ENCODE measurements at regions not wholly inside any gene's neighbourhood (a gene's known extent, or its start where the extent isn't known, plus 50 kb on each side); places are given as distances from the start of the nearest gene placed in this dataset.

GRCh38 chr3:965826-966225 is 127.0 kb upstream of the CNTN6 start:
- TF ChIP-seq KDM1A (IDR thresholded peaks at IDR 0.05; ENCODE audit: low read depth), result no peak
- TF ChIP-seq BHLHE40 (IDR thresholded peaks at IDR 0.05; ENCODE audit: low read depth, low read length), result no peak
- no peak for TF ChIP-seq SREBF2 (IDR thresholded peaks at IDR 0.05)
- no peak for TF ChIP-seq RAD21 (conservative IDR thresholded peaks at IDR 0.05 in 1 of 2, IDR thresholded peaks at IDR 0.05 in 1 of 2)
